H9 (cell line): ENCODE measurements at regions not wholly inside any gene's neighbourhood (a gene's known extent, or its start where the extent isn't known, plus 50 kb on each side); places are given as distances from the start of the nearest gene placed in this dataset.

Source experiments
- DNase-seq: peaks from one replicate; pipeline ENCODE4 v3.0.0-alpha.2; 2017
- H2AFZ ChIP-seq: one replicate; pipeline ENCODE4 v1.6.1; 2013; ENCODE audit warnings: mild to moderate bottlenecking, low read length, control low read depth, moderate library complexity
- H2AK5ac ChIP-seq: 2 replicates; pipeline ENCODE4 v1.6.1; 2013; ENCODE audit warnings: low read length, control low read depth, mixed read lengths; ENCODE audit not compliant: insufficient read length
- H2BK120ac ChIP-seq: one replicate; pipeline ENCODE4 v1.6.1; 2013; ENCODE audit warnings: low read depth, mild to moderate bottlenecking, low read length, control low read depth, inconsistent platforms; ENCODE audit not compliant: poor library complexity, severe bottlenecking
- H2BK12ac ChIP-seq: 2 replicates; pipeline ENCODE4 v1.6.1; 2013; ENCODE audit warnings: low read length, control low read depth, mixed read lengths, low read depth; ENCODE audit not compliant: insufficient read length
- H2BK15ac ChIP-seq: 2 replicates; pipeline ENCODE4 v1.6.1; 2013; ENCODE audit warnings: low read depth, low read length, control low read depth
- H2BK20ac ChIP-seq: one replicate; pipeline ENCODE4 v1.6.1; 2013; ENCODE audit warnings: low read depth, mild to moderate bottlenecking, low read length, control low read depth, inconsistent platforms; ENCODE audit not compliant: poor library complexity, severe bottlenecking
- H2BK5ac ChIP-seq: 2 replicates; pipeline ENCODE4 v1.6.1; 2013; ENCODE audit warnings: low read length, control low read depth, mixed read lengths; ENCODE audit not compliant: insufficient read length
- H3K14ac ChIP-seq: 2 replicates; pipeline ENCODE4 v1.6.1; 2013; ENCODE audit warnings: low read length, control low read depth; ENCODE audit not compliant: insufficient read depth
- H3K18ac ChIP-seq: 2 replicates; pipeline ENCODE4 v1.6.1; 2013; ENCODE audit warnings: low read depth, mild to moderate bottlenecking, mixed read lengths, low read length, control low read depth; ENCODE audit not compliant: insufficient read length
- H3K23ac ChIP-seq: 2 replicates; pipeline ENCODE4 v1.6.1; 2013; ENCODE audit warnings: low read length, control low read depth, mixed read lengths, low read depth; ENCODE audit not compliant: insufficient read length
- H3K23me2 ChIP-seq: 2 replicates; pipeline ENCODE4 v1.6.1; 2013; ENCODE audit warnings: low read depth, mild to moderate bottlenecking, mixed read lengths, low read length, control low read depth; ENCODE audit not compliant: insufficient read length, poor library complexity, severe bottlenecking
- H3K27ac ChIP-seq: 2 replicates; pipeline ENCODE4 v1.5.1; 2013; ENCODE audit warnings: low read length, control low read depth, mixed read lengths, low read depth; ENCODE audit not compliant: insufficient read length
- H3K27me3 ChIP-seq: 2 replicates; pipeline ENCODE4 v1.6.1; 2013; ENCODE audit warnings: low read length, control low read depth, inconsistent platforms; ENCODE audit not compliant: insufficient read depth
- H3K4ac ChIP-seq: 2 replicates; pipeline ENCODE4 v1.6.1; 2013; ENCODE audit warnings: low read depth, mild to moderate bottlenecking, control low read depth, inconsistent platforms, low read length, moderate library complexity
- H3K4me1 ChIP-seq: 2 replicates; pipeline ENCODE4 v1.6.1; 2013; ENCODE audit warnings: low read length, control low read depth, inconsistent platforms; ENCODE audit not compliant: insufficient read depth
- H3K4me2 ChIP-seq: 2 replicates; pipeline ENCODE4 v1.6.1; 2013; ENCODE audit warnings: low read length, control low read depth, mixed read lengths; ENCODE audit not compliant: insufficient read length, insufficient read depth
- H3K56ac ChIP-seq: 2 replicates; pipeline ENCODE4 v1.6.1; 2013; ENCODE audit warnings: low read depth, mild to moderate bottlenecking, mixed read lengths, low read length, control low read depth; ENCODE audit not compliant: insufficient read length
- H3K79me1 ChIP-seq: 2 replicates; pipeline ENCODE4 v1.6.1; 2013; ENCODE audit warnings: low read depth, mild to moderate bottlenecking, moderate library complexity, low read length, control low read depth, inconsistent platforms; ENCODE audit not compliant: insufficient read depth, poor library complexity, severe bottlenecking
- H3K79me2 ChIP-seq: 2 replicates; pipeline ENCODE4 v1.6.1; 2013; ENCODE audit warnings: low read length, control low read depth, inconsistent platforms; ENCODE audit not compliant: insufficient read depth
- H3K9ac ChIP-seq: 2 replicates; pipeline ENCODE4 v1.6.1; 2013; ENCODE audit warnings: low read length, control low read depth, mixed read lengths; ENCODE audit not compliant: insufficient read length; ENCODE audit errors: extremely low read depth
- H3K9me3 ChIP-seq: one replicate; pipeline ENCODE4 v1.6.1; 2013; ENCODE audit warnings: low read depth, low read length, inconsistent platforms; ENCODE audit not compliant: control insufficient read depth
- H3T11ph ChIP-seq: one replicate; pipeline ENCODE4 v1.6.1; 2013; ENCODE audit warnings: mild to moderate bottlenecking, low read length, control low read depth, inconsistent platforms
- H4K20me1 ChIP-seq: one replicate; pipeline ENCODE4 v1.6.1; 2013; ENCODE audit not compliant: control insufficient read depth, insufficient read length, insufficient read depth
- H4K5ac ChIP-seq: 2 replicates; pipeline ENCODE4 v1.6.1; 2013; ENCODE audit warnings: low read depth, mild to moderate bottlenecking, mixed read lengths, low read length, control low read depth; ENCODE audit not compliant: insufficient read length
- H4K8ac ChIP-seq: replicated peaks from 2 replicates; pipeline ENCODE4 v1.6.1; 2013; ENCODE audit warnings: low read length, control low read depth, mixed read lengths, low read depth; ENCODE audit not compliant: insufficient read length
- H4K91ac ChIP-seq: 2 replicates; pipeline ENCODE4 v1.6.1; 2013; ENCODE audit warnings: low read depth, mild to moderate bottlenecking, moderate library complexity, mixed read lengths, low read length, control low read depth; ENCODE audit not compliant: insufficient read length
- H3K27ac Mint-ChIP-seq, 3 experiments: 2 replicates in 2 of 3; 3 replicates in 1 of 3; pipeline ENCODE4 v1.8.0; 2020 to 2021; ENCODE audit warnings: mixed read lengths in 3 of 3, mild to moderate bottlenecking in 1 of 3, moderate library complexity in 1 of 3
- H3K27me3 Mint-ChIP-seq: 2 replicates; pipeline ENCODE4 v1.8.0; 2021; ENCODE audit warnings: low read depth, mild to moderate bottlenecking, moderate library complexity, mixed read lengths
- H3K36me3 Mint-ChIP-seq, 3 experiments: 2 replicates in 2 of 3; 3 replicates in 1 of 3; pipeline ENCODE4 v1.8.0; 2020 to 2021; ENCODE audit warnings: low read depth in 3 of 3, mixed read lengths in 3 of 3; ENCODE audit not compliant: insufficient read depth in 1 of 3
- H3K4me1 Mint-ChIP-seq, 2 experiments: 2 replicates each; pipeline ENCODE4 v1.8.0; 2020; ENCODE audit warnings: mixed read lengths in 2 of 2
- H3K4me3 Mint-ChIP-seq, 2 experiments: 2 replicates in 1 of 2; 3 replicates in 1 of 2; pipeline ENCODE4 v1.8.0; 2020 to 2021; ENCODE audit warnings: mild to moderate bottlenecking in 2 of 2, mixed read lengths in 2 of 2, moderate library complexity in 1 of 2
- H3K9me3 Mint-ChIP-seq, 2 experiments: 2 replicates in 1 of 2; 3 replicates in 1 of 2; pipeline ENCODE4 v1.8.0; 2020; ENCODE audit warnings: mild to moderate bottlenecking in 2 of 2, mixed read lengths in 2 of 2, moderate library complexity in 1 of 2
- CTCF ChIP-seq: fragments of 200-600 bp; sonication (generic); conservative IDR thresholded peaks from 3 replicates; pipeline ENCODE4 v1.8.0; 2021; ENCODE audit warnings: antibody characterized with exemption, mild to moderate bottlenecking
- WGBS: extraction: QIAGEN DNeasy Blood & Tissue Kit; methylation state at CpG from one replicate; pipeline ENCODE4 v1.1.7; 2013; ENCODE audit warnings: missing lambda C conversion rate, low lambda C conversion rate, mixed read lengths; ENCODE audit not compliant: insufficient read length; ENCODE audit errors: extremely low coverage; 5-methylcytosine and 5-hydroxymethylcytosine counted together

GRCh38 chr9:100667448-100667847, 89.6 kb downstream of the CAVIN4 start:
- peaks cover 9 to 13% of the 10 kb centered on the region in 2 experiments for H3K9me3 Mint-ChIP-seq
- Histone ChIP-seq H3K79me2 (no peaks in the 10 kb centered on the region), H2BK12ac (no peak overlapping the region), H2BK120ac (no peak overlapping the region), H3K56ac (no peak overlapping the region), H3K14ac (no peak overlapping the region), H4K20me1 (no peaks in the 10 kb centered on the region), H4K5ac (no peak overlapping the region), H2BK20ac (no peak overlapping the region), H3K79me1 (no peaks in the 10 kb centered on the region), H3K4me2 (no peak overlapping the region), H4K8ac (no peak overlapping the region), H3K27ac (no peak overlapping the region), H3K23ac (no peak overlapping the region), H3K4me1 (peaks cover 10% of the 10 kb centered on the region), H4K91ac (no peak overlapping the region), H3K18ac (no peak overlapping the region), H2AFZ (no peak overlapping the region), H3K4ac (no peak overlapping the region), H3K27me3 (no peaks in the 10 kb centered on the region; the same call in 1 of the 2 replicates), H3T11ph (no peak overlapping the region), H3K23me2 (no peaks in the 10 kb centered on the region), H2AK5ac (no peak overlapping the region), H3K9me3 (peaks cover 4% of the 10 kb centered on the region), H2BK15ac (no peak overlapping the region), H2BK5ac (no peak overlapping the region), H3K9ac (no peak overlapping the region)
- H3K36me3 Mint-ChIP-seq: peaks cover 0 to 10% (median 4%) of the 10 kb centered on the region in 3 experiments; a peak in 4 of 7 replicates
- peaks cover 24 to 29% of the 10 kb centered on the region in 2 experiments for H3K4me1 Mint-ChIP-seq
- no peak overlapping the region for H3K27ac Mint-ChIP-seq
- H3K4me3 Mint-ChIP-seq: no peak overlapping the region
- H3K27me3 Mint-ChIP-seq: peaks cover 35% of the 10 kb centered on the region
- DNase-seq: no peak
- TF ChIP-seq CTCF: no peak
- no CpG with 5 or more reads among the region's 5 CpGs for WGBS
